ENCODE measurements at regions not wholly inside any gene's neighbourhood (a gene's known extent, or its start where the extent isn't known, plus 50 kb on each side); places are given as distances from the start of the nearest gene placed in this dataset.

GRCh38 chr5:156004754-156005153 lies 322.2 kb upstream of the SGCD start:
- TF ChIP-seq EZH2phosphoT487 (IDR thresholded peaks at IDR 0.05; ENCODE audit: borderline replicate concordance, low read depth, low read length), result no peak
- TF ChIP-seq, protein P1, sequence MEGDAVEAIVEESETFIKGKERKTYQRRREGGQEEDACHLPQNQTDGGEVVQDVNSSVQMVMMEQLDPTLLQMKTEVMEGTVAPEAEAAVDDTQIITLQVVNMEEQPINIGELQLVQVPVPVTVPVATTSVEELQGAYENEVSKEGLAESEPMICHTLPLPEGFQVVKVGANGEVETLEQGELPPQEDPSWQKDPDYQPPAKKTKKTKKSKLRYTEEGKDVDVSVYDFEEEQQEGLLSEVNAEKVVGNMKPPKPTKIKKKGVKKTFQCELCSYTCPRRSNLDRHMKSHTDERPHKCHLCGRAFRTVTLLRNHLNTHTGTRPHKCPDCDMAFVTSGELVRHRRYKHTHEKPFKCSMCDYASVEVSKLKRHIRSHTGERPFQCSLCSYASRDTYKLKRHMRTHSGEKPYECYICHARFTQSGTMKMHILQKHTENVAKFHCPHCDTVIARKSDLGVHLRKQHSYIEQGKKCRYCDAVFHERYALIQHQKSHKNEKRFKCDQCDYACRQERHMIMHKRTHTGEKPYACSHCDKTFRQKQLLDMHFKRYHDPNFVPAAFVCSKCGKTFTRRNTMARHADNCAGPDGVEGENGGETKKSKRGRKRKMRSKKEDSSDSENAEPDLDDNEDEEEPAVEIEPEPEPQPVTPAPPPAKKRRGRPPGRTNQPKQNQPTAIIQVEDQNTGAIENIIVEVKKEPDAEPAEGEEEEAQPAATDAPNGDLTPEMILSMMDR (conservative IDR thresholded peaks at IDR 0.05; ENCODE audit: low read length), result no peak
- Histone ChIP-seq H2AFZ (ENCODE audit: low read length) (no peak overlapping the region), H3K4me2 (ENCODE audit: low read length) (no peak overlapping the region), H3K27ac (ENCODE audit: low read depth, low read length, poor library complexity, severe bottlenecking) (no peak overlapping the region), H3K4me3 (ENCODE audit: low read depth, low read length, poor library complexity, severe bottlenecking) (no peak overlapping the region), H3K36me3 (ENCODE audit: insufficient read depth, low read length) (no peaks in the 10 kb centered on the region), H3K79me2 (ENCODE audit: insufficient read depth, low read depth, low read length) (no peaks in the 10 kb centered on the region), H3K9me3 (ENCODE audit: low read length) (no peaks in the 10 kb centered on the region), H4K20me1 (ENCODE audit: insufficient read depth, low read length) (no peaks in the 10 kb centered on the region), H3K9me2 (ENCODE audit: insufficient read depth, low read length) (no peaks in the 10 kb centered on the region), H3K4me1 (ENCODE audit: insufficient read depth, low read length, poor library complexity, severe bottlenecking) (no peaks in the 10 kb centered on the region)
- POLR2A ChIA-PET, result no interaction called here
- no peak for DNase-seq (ENCODE audit: low spot score)
- CTCF ChIA-PET (ENCODE audit: unreplicated experiment), result no interaction called here
- BruUV-seq (replicated peaks), result no TSS peak
- intact Hi-C loops (cut with micrococcal nuclease; ENCODE audit: unreplicated experiment), result no loop called here

DNA sequence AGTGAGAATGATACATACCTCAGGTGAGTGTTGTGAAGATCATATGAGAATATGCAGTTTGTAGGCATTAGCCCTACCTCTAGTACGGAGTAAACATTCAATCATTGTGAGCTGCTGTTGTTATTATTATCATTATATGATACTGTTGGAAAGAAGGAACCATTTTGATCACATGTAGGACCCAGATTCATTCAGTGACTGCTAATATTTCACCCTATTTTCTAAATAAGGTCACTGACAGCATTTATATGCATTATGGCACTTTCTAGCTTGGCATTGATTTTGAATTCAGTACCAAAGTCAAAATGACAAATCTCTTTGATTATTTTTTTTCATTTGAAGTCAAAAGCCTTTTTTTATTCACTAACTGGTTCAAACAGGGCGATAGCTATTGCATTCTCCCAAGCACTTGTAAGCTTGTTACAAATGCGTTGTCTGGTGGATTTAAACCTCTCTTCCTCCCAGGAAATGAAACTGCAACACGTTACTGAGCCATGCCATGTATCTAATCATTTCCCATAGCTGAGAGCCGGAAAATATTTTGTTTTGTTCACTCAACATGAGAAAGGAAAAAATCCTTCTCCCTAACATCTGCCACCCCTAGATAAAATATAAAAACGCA lies 320.8 kb upstream of the SGCD start:
- no peaks in the 10 kb centered on the region for H4K20me1 ChIP-seq (ENCODE audit: insufficient read depth, low read length)
- no peak overlapping the region for H3K4me2 ChIP-seq (ENCODE audit: low read length)
- no peaks in the 10 kb centered on the region for H3K9me2 ChIP-seq (ENCODE audit: insufficient read depth, low read length)
- ChIA-PET POLR2A (no interaction called here), CTCF (ENCODE audit: unreplicated experiment) (no interaction called here)
- no peaks in the 10 kb centered on the region for H3K36me3 ChIP-seq (ENCODE audit: insufficient read depth, low read length)
- no peaks in the 10 kb centered on the region for H3K4me1 ChIP-seq (ENCODE audit: insufficient read depth, low read length, poor library complexity, severe bottlenecking)
- no TSS peak for BruUV-seq (replicated peaks)
- no peak for TF ChIP-seq EZH2phosphoT487 (IDR thresholded peaks at IDR 0.05; ENCODE audit: borderline replicate concordance, low read depth, low read length)
- TF ChIP-seq, protein P1 (conservative IDR thresholded peaks at IDR 0.05; ENCODE audit: low read length), result no peak
- no peak for DNase-seq (ENCODE audit: low spot score)
- no peak overlapping the region for H3K27ac ChIP-seq (ENCODE audit: low read depth, low read length, poor library complexity, severe bottlenecking)
- H3K79me2 ChIP-seq (ENCODE audit: insufficient read depth, low read depth, low read length), result no peaks in the 10 kb centered on the region
- H3K9me3 ChIP-seq (ENCODE audit: low read length), result no peaks in the 10 kb centered on the region
- no peak overlapping the region for H2AFZ ChIP-seq (ENCODE audit: low read length)
- H3K4me3 ChIP-seq (ENCODE audit: low read depth, low read length, poor library complexity, severe bottlenecking), result no peak overlapping the region
- intact Hi-C loops (cut with micrococcal nuclease; ENCODE audit: unreplicated experiment), result no loop called here

GRCh38 chr5:156008844-156009243 lies 318.1 kb upstream of the SGCD start:
- H3K4me3 ChIP-seq (ENCODE audit: low read depth, low read length, poor library complexity, severe bottlenecking), result no peak overlapping the region
- no TSS peak for BruUV-seq (replicated peaks)
- no peaks in the 10 kb centered on the region for H3K79me2 ChIP-seq (ENCODE audit: insufficient read depth, low read depth, low read length)
- no peaks in the 10 kb centered on the region for H3K9me2 ChIP-seq (ENCODE audit: insufficient read depth, low read length)
- TF ChIP-seq EZH2phosphoT487 (IDR thresholded peaks at IDR 0.05; ENCODE audit: borderline replicate concordance, low read depth, low read length), result no peak
- H3K4me1 ChIP-seq (ENCODE audit: insufficient read depth, low read length, poor library complexity, severe bottlenecking), result no peaks in the 10 kb centered on the region
- no peak for DNase-seq (ENCODE audit: low spot score)
- no peaks in the 10 kb centered on the region for H3K36me3 ChIP-seq (ENCODE audit: insufficient read depth, low read length)
- no peaks in the 10 kb centered on the region for H3K9me3 ChIP-seq (ENCODE audit: low read length)
- no peak overlapping the region for H3K4me2 ChIP-seq (ENCODE audit: low read length)
- ChIA-PET POLR2A (no interaction called here), CTCF (ENCODE audit: unreplicated experiment) (no interaction called here)
- H2AFZ ChIP-seq (ENCODE audit: low read length), result no peak overlapping the region
- intact Hi-C loops (cut with micrococcal nuclease; ENCODE audit: unreplicated experiment), result no loop called here
- H3K27ac ChIP-seq (ENCODE audit: low read depth, low read length, poor library complexity, severe bottlenecking), result no peak overlapping the region
- H4K20me1 ChIP-seq (ENCODE audit: insufficient read depth, low read length), result no peaks in the 10 kb centered on the region
